GM23338 (cell line): ENCODE measurements at regions not wholly inside any gene's neighbourhood (a gene's known extent, or its start where the extent isn't known, plus 50 kb on each side); places are given as distances from the start of the nearest gene placed in this dataset.

Experiments used
- CREB1 ChIP-seq: fragments of 250-450 bp; sonication (Bioruptor Pico); IDR thresholded peaks from 2 replicates; pipeline ENCODE4 v1.5.0; 2020; ENCODE audit warnings: low read depth, mild to moderate bottlenecking, moderate library complexity
- EZH2 ChIP-seq: fragments of 200-600 bp; sonication (generic); IDR thresholded peaks from one replicate; pipeline ENCODE4 v1.8.0; 2017; ENCODE audit warnings: antibody characterized with exemption, mild to moderate bottlenecking, low read depth; ENCODE audit not compliant: unreplicated experiment
- EZH2phosphoT487 ChIP-seq: fragments of 200-600 bp; sonication (generic); IDR thresholded peaks from one replicate; pipeline ENCODE4 v1.8.1; 2018; ENCODE audit warnings: antibody characterized with exemption; ENCODE audit not compliant: unreplicated experiment
- JUNB ChIP-seq: IDR thresholded peaks from one replicate; pipeline ENCODE4 v1.6.1; 2016; ENCODE audit warnings: antibody characterized with exemption; ENCODE audit not compliant: unreplicated experiment
- NANOG ChIP-seq: IDR thresholded peaks from 2 replicates; pipeline ENCODE4 v1.6.1; 2016; ENCODE audit warnings: antibody characterized with exemption, borderline replicate concordance
- POLR2AphosphoS5 ChIP-seq: IDR thresholded peaks from 2 replicates; pipeline ENCODE4 v1.6.1; 2016; ENCODE audit warnings: antibody characterized with exemption, low read depth
- STAT1 ChIP-seq: IDR thresholded peaks from one replicate; pipeline ENCODE4 v1.6.1; 2016; ENCODE audit warnings: antibody characterized with exemption; ENCODE audit not compliant: unreplicated experiment
- ZNF114 ChIP-seq: fragments of 250-450 bp; sonication (Bioruptor Pico); IDR thresholded peaks from 2 replicates; pipeline ENCODE4 v1.5.0; 2020; ENCODE audit warnings: mild to moderate bottlenecking, moderate library complexity
- ZNF331 ChIP-seq: fragments of 250-450 bp; sonication (Bioruptor Pico); IDR thresholded peaks from 2 replicates; pipeline ENCODE4 v1.5.0; 2020; ENCODE audit warnings: low read depth, mild to moderate bottlenecking, moderate library complexity
- TF ChIP-seq, protein P1 (sequence below): IDR thresholded peaks from one replicate; pipeline ENCODE4 v1.6.1; 2018; ENCODE audit warnings: antibody characterized with exemption; ENCODE audit not compliant: unreplicated experiment
- TF ChIP-seq, protein P2 (sequence below), 2 experiments: fragments of 200-600 bp in 1 of 2; sonication (generic) in 1 of 2; conservative IDR thresholded peaks; 2 replicates each; pipeline versions ENCODE4 v1.5.1 to v1.6.1; 2016 to 2017; ENCODE audit warnings: antibody characterized with exemption in 2 of 2, low read depth in 2 of 2, mild to moderate bottlenecking in 2 of 2, moderate library complexity in 1 of 2
- TF ChIP-seq, protein P3 (sequence below): IDR thresholded peaks from 2 replicates; pipeline ENCODE4 v1.6.1; 2016; ENCODE audit warnings: antibody characterized with exemption
- TF ChIP-seq, protein P4 (sequence below): fragments of 250-450 bp; sonication (Bioruptor Pico); IDR thresholded peaks from 2 replicates; pipeline ENCODE4 v1.5.0; 2020; ENCODE audit warnings: mild to moderate bottlenecking, moderate library complexity

DNA sequence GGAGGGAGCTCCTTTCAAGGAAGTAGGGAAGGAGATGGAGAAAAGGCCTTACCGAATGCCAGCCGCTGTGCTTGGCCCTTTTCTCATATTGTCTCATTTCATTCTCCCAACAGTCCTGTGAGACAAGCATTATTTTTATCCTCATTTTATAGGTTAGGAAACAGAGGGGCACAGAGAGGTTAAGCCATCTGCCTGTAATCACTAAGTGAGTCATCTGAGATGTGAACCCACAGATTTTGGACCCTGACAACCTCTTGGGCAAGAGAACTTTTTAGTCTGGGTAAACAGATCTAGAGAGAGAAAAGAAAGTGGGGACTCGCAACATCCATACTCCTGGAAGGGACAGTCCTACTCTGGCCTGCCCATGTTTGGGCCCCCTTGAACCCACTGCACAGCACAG lies 91.7 kb upstream of the LCLAT1 start:
- TF ChIP-seq POLR2AphosphoS5 (no peak), EZH2 (no peak), EZH2phosphoT487 (no peak), CREB1 (CRISPR knock-in tag) (no peak), JUNB (no peak), NANOG (no peak), ZNF114 (CRISPR knock-in tag) (no peak), ZNF331 (no peak), STAT1 (no peak)
- TF ChIP-seq, protein P1, sequence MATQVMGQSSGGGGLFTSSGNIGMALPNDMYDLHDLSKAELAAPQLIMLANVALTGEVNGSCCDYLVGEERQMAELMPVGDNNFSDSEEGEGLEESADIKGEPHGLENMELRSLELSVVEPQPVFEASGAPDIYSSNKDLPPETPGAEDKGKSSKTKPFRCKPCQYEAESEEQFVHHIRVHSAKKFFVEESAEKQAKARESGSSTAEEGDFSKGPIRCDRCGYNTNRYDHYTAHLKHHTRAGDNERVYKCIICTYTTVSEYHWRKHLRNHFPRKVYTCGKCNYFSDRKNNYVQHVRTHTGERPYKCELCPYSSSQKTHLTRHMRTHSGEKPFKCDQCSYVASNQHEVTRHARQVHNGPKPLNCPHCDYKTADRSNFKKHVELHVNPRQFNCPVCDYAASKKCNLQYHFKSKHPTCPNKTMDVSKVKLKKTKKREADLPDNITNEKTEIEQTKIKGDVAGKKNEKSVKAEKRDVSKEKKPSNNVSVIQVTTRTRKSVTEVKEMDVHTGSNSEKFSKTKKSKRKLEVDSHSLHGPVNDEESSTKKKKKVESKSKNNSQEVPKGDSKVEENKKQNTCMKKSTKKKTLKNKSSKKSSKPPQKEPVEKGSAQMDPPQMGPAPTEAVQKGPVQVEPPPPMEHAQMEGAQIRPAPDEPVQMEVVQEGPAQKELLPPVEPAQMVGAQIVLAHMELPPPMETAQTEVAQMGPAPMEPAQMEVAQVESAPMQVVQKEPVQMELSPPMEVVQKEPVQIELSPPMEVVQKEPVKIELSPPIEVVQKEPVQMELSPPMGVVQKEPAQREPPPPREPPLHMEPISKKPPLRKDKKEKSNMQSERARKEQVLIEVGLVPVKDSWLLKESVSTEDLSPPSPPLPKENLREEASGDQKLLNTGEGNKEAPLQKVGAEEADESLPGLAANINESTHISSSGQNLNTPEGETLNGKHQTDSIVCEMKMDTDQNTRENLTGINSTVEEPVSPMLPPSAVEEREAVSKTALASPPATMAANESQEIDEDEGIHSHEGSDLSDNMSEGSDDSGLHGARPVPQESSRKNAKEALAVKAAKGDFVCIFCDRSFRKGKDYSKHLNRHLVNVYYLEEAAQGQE = no peak
- TF ChIP-seq, protein P2, sequence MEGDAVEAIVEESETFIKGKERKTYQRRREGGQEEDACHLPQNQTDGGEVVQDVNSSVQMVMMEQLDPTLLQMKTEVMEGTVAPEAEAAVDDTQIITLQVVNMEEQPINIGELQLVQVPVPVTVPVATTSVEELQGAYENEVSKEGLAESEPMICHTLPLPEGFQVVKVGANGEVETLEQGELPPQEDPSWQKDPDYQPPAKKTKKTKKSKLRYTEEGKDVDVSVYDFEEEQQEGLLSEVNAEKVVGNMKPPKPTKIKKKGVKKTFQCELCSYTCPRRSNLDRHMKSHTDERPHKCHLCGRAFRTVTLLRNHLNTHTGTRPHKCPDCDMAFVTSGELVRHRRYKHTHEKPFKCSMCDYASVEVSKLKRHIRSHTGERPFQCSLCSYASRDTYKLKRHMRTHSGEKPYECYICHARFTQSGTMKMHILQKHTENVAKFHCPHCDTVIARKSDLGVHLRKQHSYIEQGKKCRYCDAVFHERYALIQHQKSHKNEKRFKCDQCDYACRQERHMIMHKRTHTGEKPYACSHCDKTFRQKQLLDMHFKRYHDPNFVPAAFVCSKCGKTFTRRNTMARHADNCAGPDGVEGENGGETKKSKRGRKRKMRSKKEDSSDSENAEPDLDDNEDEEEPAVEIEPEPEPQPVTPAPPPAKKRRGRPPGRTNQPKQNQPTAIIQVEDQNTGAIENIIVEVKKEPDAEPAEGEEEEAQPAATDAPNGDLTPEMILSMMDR (conservative IDR thresholded peaks at IDR 0.05; ENCODE audit: low read depth in 2 of 2) = no peak
- TF ChIP-seq, protein P3, sequence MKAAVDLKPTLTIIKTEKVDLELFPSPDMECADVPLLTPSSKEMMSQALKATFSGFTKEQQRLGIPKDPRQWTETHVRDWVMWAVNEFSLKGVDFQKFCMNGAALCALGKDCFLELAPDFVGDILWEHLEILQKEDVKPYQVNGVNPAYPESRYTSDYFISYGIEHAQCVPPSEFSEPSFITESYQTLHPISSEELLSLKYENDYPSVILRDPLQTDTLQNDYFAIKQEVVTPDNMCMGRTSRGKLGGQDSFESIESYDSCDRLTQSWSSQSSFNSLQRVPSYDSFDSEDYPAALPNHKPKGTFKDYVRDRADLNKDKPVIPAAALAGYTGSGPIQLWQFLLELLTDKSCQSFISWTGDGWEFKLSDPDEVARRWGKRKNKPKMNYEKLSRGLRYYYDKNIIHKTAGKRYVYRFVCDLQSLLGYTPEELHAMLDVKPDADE = no peak
- TF ChIP-seq, protein P4, sequence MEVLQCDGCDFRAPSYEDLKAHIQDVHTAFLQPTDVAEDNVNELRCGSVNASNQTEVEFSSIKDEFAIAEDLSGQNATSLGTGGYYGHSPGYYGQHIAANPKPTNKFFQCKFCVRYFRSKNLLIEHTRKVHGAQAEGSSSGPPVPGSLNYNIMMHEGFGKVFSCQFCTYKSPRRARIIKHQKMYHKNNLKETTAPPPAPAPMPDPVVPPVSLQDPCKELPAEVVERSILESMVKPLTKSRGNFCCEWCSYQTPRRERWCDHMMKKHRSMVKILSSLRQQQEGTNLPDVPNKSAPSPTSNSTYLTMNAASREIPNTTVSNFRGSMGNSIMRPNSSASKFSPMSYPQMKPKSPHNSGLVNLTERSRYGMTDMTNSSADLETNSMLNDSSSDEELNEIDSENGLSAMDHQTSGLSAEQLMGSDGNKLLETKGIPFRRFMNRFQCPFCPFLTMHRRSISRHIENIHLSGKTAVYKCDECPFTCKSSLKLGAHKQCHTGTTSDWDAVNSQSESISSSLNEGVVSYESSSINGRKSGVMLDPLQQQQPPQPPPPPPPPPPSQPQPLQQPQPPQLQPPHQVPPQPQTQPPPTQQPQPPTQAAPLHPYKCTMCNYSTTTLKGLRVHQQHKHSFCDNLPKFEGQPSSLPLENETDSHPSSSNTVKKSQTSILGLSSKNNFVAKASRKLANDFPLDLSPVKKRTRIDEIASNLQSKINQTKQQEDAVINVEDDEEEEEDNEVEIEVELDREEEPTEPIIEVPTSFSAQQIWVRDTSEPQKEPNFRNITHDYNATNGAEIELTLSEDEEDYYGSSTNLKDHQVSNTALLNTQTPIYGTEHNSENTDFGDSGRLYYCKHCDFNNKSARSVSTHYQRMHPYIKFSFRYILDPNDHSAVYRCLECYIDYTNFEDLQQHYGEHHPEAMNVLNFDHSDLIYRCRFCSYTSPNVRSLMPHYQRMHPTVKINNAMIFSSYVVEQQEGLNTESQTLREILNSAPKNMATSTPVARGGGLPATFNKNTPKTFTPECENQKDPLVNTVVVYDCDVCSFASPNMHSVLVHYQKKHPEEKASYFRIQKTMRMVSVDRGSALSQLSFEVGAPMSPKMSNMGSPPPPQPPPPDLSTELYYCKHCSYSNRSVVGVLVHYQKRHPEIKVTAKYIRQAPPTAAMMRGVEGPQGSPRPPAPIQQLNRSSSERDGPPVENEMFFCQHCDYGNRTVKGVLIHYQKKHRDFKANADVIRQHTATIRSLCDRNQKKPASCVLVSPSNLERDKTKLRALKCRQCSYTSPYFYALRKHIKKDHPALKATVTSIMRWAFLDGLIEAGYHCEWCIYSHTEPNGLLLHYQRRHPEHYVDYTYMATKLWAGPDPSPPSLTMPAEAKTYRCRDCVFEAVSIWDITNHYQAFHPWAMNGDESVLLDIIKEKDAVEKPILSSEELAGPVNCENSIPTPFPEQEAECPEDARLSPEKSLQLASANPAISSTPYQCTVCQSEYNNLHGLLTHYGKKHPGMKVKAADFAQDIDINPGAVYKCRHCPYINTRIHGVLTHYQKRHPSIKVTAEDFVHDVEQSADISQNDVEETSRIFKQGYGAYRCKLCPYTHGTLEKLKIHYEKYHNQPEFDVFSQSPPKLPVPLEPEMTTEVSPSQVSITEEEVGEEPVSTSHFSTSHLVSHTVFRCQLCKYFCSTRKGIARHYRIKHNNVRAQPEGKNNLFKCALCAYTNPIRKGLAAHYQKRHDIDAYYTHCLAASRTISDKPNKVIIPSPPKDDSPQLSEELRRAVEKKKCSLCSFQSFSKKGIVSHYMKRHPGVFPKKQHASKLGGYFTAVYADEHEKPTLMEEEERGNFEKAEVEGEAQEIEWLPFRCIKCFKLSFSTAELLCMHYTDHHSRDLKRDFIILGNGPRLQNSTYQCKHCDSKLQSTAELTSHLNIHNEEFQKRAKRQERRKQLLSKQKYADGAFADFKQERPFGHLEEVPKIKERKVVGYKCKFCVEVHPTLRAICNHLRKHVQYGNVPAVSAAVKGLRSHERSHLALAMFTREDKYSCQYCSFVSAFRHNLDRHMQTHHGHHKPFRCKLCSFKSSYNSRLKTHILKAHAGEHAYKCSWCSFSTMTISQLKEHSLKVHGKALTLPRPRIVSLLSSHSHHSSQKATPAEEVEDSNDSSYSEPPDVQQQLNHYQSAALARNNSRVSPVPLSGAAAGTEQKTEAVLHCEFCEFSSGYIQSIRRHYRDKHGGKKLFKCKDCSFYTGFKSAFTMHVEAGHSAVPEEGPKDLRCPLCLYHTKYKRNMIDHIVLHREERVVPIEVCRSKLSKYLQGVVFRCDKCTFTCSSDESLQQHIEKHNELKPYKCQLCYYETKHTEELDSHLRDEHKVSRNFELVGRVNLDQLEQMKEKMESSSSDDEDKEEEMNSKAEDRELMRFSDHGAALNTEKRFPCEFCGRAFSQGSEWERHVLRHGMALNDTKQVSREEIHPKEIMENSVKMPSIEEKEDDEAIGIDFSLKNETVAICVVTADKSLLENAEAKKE = no peak
